ENCODE measurements at regions not wholly inside any gene's neighbourhood (a gene's known extent, or its start where the extent isn't known, plus 50 kb on each side); places are given as distances from the start of the nearest gene placed in this dataset.
"Not testable (repeated sequence)": the region's sequence is repeated elsewhere in the genome, so short reads cannot be mapped to it uniquely, and the experiment has no call there.

DNA sequence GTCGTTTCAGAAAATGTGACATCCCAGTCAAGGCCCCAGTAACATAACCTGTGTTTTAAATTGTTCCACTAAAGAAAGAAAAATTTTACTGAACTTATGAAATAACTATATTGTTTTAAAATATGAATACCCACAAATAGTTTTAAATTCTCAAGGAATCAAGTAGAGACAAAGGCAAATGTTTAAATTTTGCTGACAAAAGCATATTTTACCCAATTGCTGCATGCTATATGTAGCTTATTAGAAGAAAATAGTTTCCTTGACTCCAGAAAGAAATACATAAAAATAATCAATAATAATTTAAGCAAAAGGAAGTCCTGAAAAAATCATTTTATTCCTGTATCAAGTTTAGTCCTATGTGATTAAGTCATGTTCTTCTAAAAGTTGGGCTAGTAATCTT lies 481.3 kb upstream of the ADGRL3 start:
- Histone ChIP-seq H3K4me3 (no peak overlapping the region), H3K4me1 (ENCODE audit: low read depth) (no peaks in the 10 kb centered on the region), H3K9me3 (ENCODE audit: low read depth) (no peaks in the 10 kb centered on the region), H3K36me3 (no peaks in the 10 kb centered on the region), H3K27me3 (no peaks in the 10 kb centered on the region), H3K27ac (no peak overlapping the region)
- DNase-seq (ENCODE audit: low read depth in 1 of 2, low spot score in 1 of 2), result no peak
- TF ChIP-seq, protein P1, sequence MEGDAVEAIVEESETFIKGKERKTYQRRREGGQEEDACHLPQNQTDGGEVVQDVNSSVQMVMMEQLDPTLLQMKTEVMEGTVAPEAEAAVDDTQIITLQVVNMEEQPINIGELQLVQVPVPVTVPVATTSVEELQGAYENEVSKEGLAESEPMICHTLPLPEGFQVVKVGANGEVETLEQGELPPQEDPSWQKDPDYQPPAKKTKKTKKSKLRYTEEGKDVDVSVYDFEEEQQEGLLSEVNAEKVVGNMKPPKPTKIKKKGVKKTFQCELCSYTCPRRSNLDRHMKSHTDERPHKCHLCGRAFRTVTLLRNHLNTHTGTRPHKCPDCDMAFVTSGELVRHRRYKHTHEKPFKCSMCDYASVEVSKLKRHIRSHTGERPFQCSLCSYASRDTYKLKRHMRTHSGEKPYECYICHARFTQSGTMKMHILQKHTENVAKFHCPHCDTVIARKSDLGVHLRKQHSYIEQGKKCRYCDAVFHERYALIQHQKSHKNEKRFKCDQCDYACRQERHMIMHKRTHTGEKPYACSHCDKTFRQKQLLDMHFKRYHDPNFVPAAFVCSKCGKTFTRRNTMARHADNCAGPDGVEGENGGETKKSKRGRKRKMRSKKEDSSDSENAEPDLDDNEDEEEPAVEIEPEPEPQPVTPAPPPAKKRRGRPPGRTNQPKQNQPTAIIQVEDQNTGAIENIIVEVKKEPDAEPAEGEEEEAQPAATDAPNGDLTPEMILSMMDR (IDR thresholded peaks at IDR 0.05; ENCODE audit: low read depth, low read length), result no peak

DNA sequence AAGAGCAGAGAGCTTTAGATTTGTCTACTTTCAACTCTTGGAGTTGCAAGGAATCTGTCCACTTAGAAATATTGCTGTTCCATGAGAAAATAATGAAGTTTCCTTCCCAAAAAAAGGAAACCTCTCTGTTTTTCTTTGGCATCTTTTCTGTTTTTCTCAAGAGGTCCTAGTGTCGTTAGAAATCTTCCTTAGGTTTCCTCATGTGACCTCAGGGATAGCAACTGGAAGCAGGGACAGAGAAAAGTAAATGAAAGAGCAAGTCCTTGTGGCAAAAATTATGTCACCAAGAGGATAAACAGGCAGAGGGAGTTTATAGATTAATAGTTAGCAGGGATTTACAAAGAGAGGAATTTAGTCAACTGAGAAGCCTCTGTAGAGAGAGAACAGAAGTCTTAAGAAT lies 478.4 kb upstream of the ADGRL3 start:
- no peak for DNase-seq (ENCODE audit: low read depth in 1 of 2, low spot score in 1 of 2)
- Histone ChIP-seq H3K27me3 (no peaks in the 10 kb centered on the region), H3K9me3 (ENCODE audit: low read depth) (no peaks in the 10 kb centered on the region), H3K4me1 (ENCODE audit: low read depth) (peaks cover 5% of the 10 kb centered on the region), H3K36me3 (no peaks in the 10 kb centered on the region), H3K4me3 (no peak overlapping the region), H3K27ac (no peak overlapping the region)
- TF ChIP-seq, protein P1 (IDR thresholded peaks at IDR 0.05; ENCODE audit: low read depth, low read length), result no peak

DNA sequence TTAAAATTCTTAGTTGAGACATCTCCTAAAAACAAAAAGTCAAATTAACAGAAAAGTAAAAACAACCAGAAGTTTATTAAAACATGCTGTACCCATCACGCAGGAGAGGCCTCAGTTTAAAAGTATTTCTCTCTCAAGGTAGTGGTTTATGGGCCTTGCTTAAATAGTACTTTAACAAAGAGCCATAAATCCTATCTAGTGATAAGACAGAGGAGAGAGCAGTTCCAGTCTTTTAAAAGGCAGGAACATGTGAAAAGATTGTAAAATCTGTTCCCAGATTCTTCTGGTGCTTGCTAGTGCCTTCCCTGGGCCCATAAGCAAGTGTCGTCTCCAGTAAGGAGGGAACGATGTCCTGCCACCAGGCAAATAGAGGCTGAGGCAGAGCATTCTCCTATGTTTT lies 476.3 kb upstream of the ADGRL3 start:
- H3K4me3 ChIP-seq, result no peak overlapping the region
- peaks cover 5% of the 10 kb centered on the region for H3K4me1 ChIP-seq (ENCODE audit: low read depth)
- no peaks in the 10 kb centered on the region for H3K36me3 ChIP-seq
- DNase-seq (ENCODE audit: low read depth in 1 of 2, low spot score in 1 of 2), result no peak
- TF ChIP-seq, protein P1 (IDR thresholded peaks at IDR 0.05; ENCODE audit: low read depth, low read length), result no peak
- no peaks in the 10 kb centered on the region for H3K27me3 ChIP-seq
- no peak overlapping the region for H3K27ac ChIP-seq
- no peaks in the 10 kb centered on the region for H3K9me3 ChIP-seq (ENCODE audit: low read depth)

DNA sequence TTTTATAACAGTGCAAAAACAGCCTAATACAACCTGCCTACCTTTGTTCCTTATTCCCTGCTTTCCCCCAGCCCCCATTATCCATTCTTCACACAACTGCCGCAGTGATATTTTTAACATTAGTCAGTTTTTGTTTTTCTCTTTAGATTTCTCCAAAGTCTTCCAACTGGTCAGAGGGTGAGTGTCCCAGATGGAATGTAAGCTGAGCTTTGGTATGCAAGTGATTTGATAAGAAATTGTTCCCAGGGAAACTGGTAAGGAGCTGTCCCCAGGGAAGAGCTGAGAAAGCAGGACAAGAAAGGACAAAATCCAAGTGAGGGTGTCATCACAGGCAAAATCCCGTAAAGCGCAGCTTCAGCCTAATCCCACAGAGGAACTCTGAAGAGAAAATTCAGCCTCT lies 475.5 kb upstream of the ADGRL3 start:
- DNase-seq (ENCODE audit: low read depth in 1 of 2, low spot score in 1 of 2), result peak; percentile 12 to 88
- no peaks in the 10 kb centered on the region for H3K27me3 ChIP-seq

GRCh38 chr4:60726779-60727178 lies 473.3 kb upstream of the ADGRL3 start:
- Histone ChIP-seq H3K4me3 (no peak overlapping the region), H3K27me3 (no peaks in the 10 kb centered on the region), H3K9me3 (ENCODE audit: low read depth) (no peaks in the 10 kb centered on the region), H3K36me3 (no peaks in the 10 kb centered on the region), H3K27ac (no peak overlapping the region), H3K4me1 (ENCODE audit: low read depth) (peaks cover 5% of the 10 kb centered on the region)
- TF ChIP-seq, protein P1 (IDR thresholded peaks at IDR 0.05; ENCODE audit: low read depth, low read length), result no peak
- DNase-seq (ENCODE audit: low read depth in 1 of 2, low spot score in 1 of 2), result peak in 1 of 2 donors; percentile 12

More for the DNA sequence above, 475.5 kb upstream of the ADGRL3 start:
- H3K4me1 ChIP-seq (ENCODE audit: low read depth), result peaks cover 5% of the 10 kb centered on the region
- no peaks in the 10 kb centered on the region for H3K36me3 ChIP-seq
- H3K9me3 ChIP-seq (ENCODE audit: low read depth), result no peaks in the 10 kb centered on the region
- H3K4me3 ChIP-seq, result no peak overlapping the region
- TF ChIP-seq, protein P1 (IDR thresholded peaks at IDR 0.05; ENCODE audit: low read depth, low read length), result no peak
- peak overlapping the region; percentile 60 for H3K27ac ChIP-seq

DNA sequence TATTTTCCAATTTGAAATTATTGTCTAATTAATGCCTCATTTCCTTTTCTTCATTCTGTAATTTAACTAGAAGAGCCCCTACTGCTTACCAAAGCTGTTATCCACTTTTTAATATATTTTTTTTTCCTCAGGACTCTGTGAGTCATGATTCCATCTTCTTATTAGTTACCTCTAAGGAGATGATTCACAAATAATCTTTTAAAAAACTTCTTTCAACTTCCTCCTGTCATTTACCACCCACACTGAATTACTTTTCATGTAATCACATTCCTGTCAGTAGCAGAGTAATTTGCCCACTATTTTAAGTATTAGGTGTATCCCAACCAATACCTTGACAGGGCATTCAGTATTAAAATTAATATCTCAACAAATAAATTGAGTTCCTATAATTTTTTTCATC lies 470.9 kb upstream of the ADGRL3 start:
- peaks cover 5% of the 10 kb centered on the region for H3K4me1 ChIP-seq (ENCODE audit: low read depth)
- TF ChIP-seq, protein P1 (IDR thresholded peaks at IDR 0.05; ENCODE audit: low read depth, low read length), result no peak
- H3K27me3 ChIP-seq, result no peaks in the 10 kb centered on the region
- no peak overlapping the region for H3K4me3 ChIP-seq
- no peaks in the 10 kb centered on the region for H3K36me3 ChIP-seq
- no peak for DNase-seq (ENCODE audit: low read depth in 1 of 2, low spot score in 1 of 2)
- H3K9me3 ChIP-seq (ENCODE audit: low read depth), result no peaks in the 10 kb centered on the region
- H3K27ac ChIP-seq, result no peak overlapping the region

DNA sequence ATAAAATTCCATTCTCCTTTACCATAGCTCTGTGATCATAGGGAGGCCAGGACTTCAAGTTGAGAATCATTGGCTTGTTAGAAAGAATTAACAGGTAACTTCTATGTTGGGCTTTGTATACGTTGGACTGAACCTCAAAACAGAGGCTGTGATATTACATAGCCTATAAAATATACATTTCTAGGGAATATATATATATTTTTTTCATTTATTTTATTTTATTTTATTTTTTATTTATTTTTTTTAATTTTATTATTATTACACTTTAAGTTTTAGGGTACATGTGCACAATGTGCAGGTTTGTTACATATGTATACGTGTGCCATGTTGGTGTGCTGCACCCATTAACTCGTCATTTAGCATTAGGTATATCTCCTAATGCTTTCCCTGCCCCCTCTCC lies 470.4 kb upstream of the ADGRL3 start:
- not testable (repeated sequence) for H3K4me3 ChIP-seq; H3K9me3 ChIP-seq (ENCODE audit: low read depth); H3K27ac ChIP-seq; H3K36me3 ChIP-seq; H3K27me3 ChIP-seq; DNase-seq (ENCODE audit: low read depth in 1 of 2, low spot score in 1 of 2); H3K4me1 ChIP-seq (ENCODE audit: low read depth)
